Astrocyte (in vitro differentiated cells and primary cell): ENCODE measurements at regions not wholly inside any gene's neighbourhood (a gene's known extent, or its start where the extent isn't known, plus 50 kb on each side); places are given as distances from the start of the nearest gene placed in this dataset.

ENCODE experiments used
- DNase-seq: peaks from one replicate; pipeline ENCODE4 v3.0.0-alpha.2; 2010; ENCODE audit warnings: low read depth
- FAIRE-seq: peaks from 2 replicates; lab custom pipeline; 2011; peaks lifted over from hg19 to GRCh38; lab: Jason Lieb, UNC
- H2AFZ ChIP-seq: 2 replicates; pipeline ENCODE4 v1.6.0; 2012; ENCODE audit warnings: low read depth, low read length, inconsistent platforms
- H3K27ac ChIP-seq: 2 replicates; pipeline ENCODE4 v1.5.1; 2011; ENCODE audit warnings: low read depth, low read length, inconsistent platforms
- H3K27me3 ChIP-seq: 2 replicates; pipeline ENCODE4 v1.6.0; 2011; ENCODE audit warnings: low read length, inconsistent platforms; ENCODE audit not compliant: insufficient read depth
- H3K36me3 ChIP-seq: 2 replicates; pipeline ENCODE4 v1.5.1; 2011; ENCODE audit warnings: low read length, inconsistent platforms; ENCODE audit not compliant: insufficient read depth
- H3K4me1 ChIP-seq: 2 replicates; pipeline ENCODE4 v1.5.1; 2011; ENCODE audit warnings: low read length, inconsistent platforms; ENCODE audit not compliant: insufficient read depth
- H3K4me2 ChIP-seq: 2 replicates; pipeline ENCODE4 v1.6.0; 2012; ENCODE audit warnings: low read length, inconsistent platforms
- H3K4me3 ChIP-seq: 2 replicates; pipeline ENCODE4 v1.5.1; 2011; ENCODE audit warnings: low read depth, mild to moderate bottlenecking, low read length, inconsistent platforms; ENCODE audit not compliant: insufficient read depth
- H3K79me2 ChIP-seq: 2 replicates; pipeline ENCODE4 v1.6.0; 2012; ENCODE audit warnings: mild to moderate bottlenecking, low read length, inconsistent platforms; ENCODE audit not compliant: insufficient read depth
- H3K9ac ChIP-seq: 2 replicates; pipeline ENCODE4 v1.6.0; 2012; ENCODE audit warnings: mild to moderate bottlenecking, low read length, inconsistent platforms
- H3K9me3 ChIP-seq: 2 replicates; pipeline ENCODE4 v1.5.1; 2012; ENCODE audit warnings: low read depth, mild to moderate bottlenecking, low read length, inconsistent platforms; ENCODE audit not compliant: insufficient read depth
- H4K20me1 ChIP-seq: 2 replicates; pipeline ENCODE4 v1.6.0; 2012; ENCODE audit warnings: low read length, inconsistent platforms; ENCODE audit not compliant: insufficient read depth
- H3K27ac Mint-ChIP-seq: one replicate; pipeline ENCODE4 v1.8.0; 2021; ENCODE audit warnings: mild to moderate bottlenecking, mixed read lengths; ENCODE audit not compliant: unreplicated experiment
- H3K27me3 Mint-ChIP-seq: one replicate; pipeline ENCODE4 v1.8.0; 2021; ENCODE audit warnings: low read depth, mixed read lengths; ENCODE audit not compliant: unreplicated experiment
- H3K36me3 Mint-ChIP-seq: one replicate; pipeline ENCODE4 v1.8.0; 2021; ENCODE audit warnings: low read depth, mixed read lengths; ENCODE audit not compliant: unreplicated experiment
- H3K4me1 Mint-ChIP-seq: one replicate; pipeline ENCODE4 v1.8.0; 2021; ENCODE audit warnings: low read depth, mixed read lengths; ENCODE audit not compliant: unreplicated experiment
- H3K4me3 Mint-ChIP-seq: one replicate; pipeline ENCODE4 v1.8.0; 2021; ENCODE audit warnings: mild to moderate bottlenecking, moderate library complexity, mixed read lengths; ENCODE audit not compliant: unreplicated experiment
- H3K9me3 Mint-ChIP-seq: one replicate; pipeline ENCODE4 v1.8.0; 2021; ENCODE audit warnings: mild to moderate bottlenecking, mixed read lengths; ENCODE audit not compliant: unreplicated experiment
- CTCF ChIP-seq: IDR thresholded peaks from 2 replicates; pipeline ENCODE4 v1.5.1; 2011; ENCODE audit warnings: low read depth, mild to moderate bottlenecking, inconsistent platforms, low read length, moderate library complexity; ENCODE audit not compliant: insufficient read depth
- EZH2 ChIP-seq: IDR thresholded peaks from 2 replicates; pipeline ENCODE4 v1.6.1; 2012; ENCODE audit warnings: mild to moderate bottlenecking, low read length, inconsistent platforms; ENCODE audit not compliant: insufficient read depth

- Mint-ChIP-seq H3K4me1 (peaks cover 11% of the 10 kb centered on the region), H3K36me3 (no peaks in the 10 kb centered on the region), H3K9me3 (peaks cover 9% of the 10 kb centered on the region), H3K27ac (peak overlapping the region; percentile 85), H3K27me3 (peaks cover 8% of the 10 kb centered on the region), H3K4me3 (no peak overlapping the region)
- TF ChIP-seq EZH2 (no peak), CTCF (no peak)
- no peak overlapping the region for H3K27ac ChIP-seq
- H3K4me2 ChIP-seq, result no peak overlapping the region
- peak overlapping the region; percentile 46 for H2AFZ ChIP-seq
- peaks cover 5% of the 10 kb centered on the region for H3K27me3 ChIP-seq
- no peak overlapping the region for H3K9ac ChIP-seq
- H3K4me3 ChIP-seq, result no peak overlapping the region
- H3K36me3 ChIP-seq, result no peaks in the 10 kb centered on the region
- no peaks in the 10 kb centered on the region for H3K79me2 ChIP-seq
- no peaks in the 10 kb centered on the region for H4K20me1 ChIP-seq
- H3K9me3 ChIP-seq, result no peaks in the 10 kb centered on the region
- FAIRE-seq (no peak), DNase-seq (peak; percentile 4)
- H3K4me1 ChIP-seq, result no peaks in the 10 kb centered on the region
Measured at GRCh38 chr1:38541223-38541622, 318.3 kb downstream of the RRAGC start.

DNA sequence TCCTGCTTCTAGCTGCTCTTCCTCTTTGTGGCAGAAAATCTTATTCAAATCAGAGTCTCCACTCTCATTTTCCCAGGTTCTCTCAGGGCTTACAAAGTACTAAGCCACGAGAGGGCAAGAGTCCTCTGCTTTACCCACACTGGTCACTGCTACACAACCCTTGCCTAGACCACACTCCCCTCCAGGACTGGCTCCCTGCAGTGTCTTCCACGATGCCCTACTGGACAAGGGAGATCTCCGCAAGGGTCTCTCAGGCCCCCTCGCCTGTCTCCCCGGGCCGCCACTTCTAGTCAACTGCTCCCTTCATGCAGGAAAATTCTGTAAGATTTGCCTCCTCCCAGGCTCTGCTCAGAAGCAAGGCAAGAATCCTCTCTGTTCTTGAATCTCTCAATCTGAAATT lies 319.6 kb downstream of the RRAGC start:
- Histone ChIP-seq H3K27me3 (no peaks in the 10 kb centered on the region), H3K4me1 (no peaks in the 10 kb centered on the region), H3K36me3 (no peaks in the 10 kb centered on the region), H4K20me1 (no peaks in the 10 kb centered on the region), H2AFZ (no peak overlapping the region), H3K9me3 (no peaks in the 10 kb centered on the region), H3K9ac (no peak overlapping the region), H3K4me3 (no peak overlapping the region), H3K4me2 (no peak overlapping the region), H3K27ac (no peak overlapping the region), H3K79me2 (no peaks in the 10 kb centered on the region)
- H3K27me3 Mint-ChIP-seq, result peaks cover 8% of the 10 kb centered on the region
- no peak for FAIRE-seq
- peaks cover 11% of the 10 kb centered on the region for H3K9me3 Mint-ChIP-seq
- peaks cover 10% of the 10 kb centered on the region for H3K4me1 Mint-ChIP-seq
- no peak overlapping the region for H3K4me3 Mint-ChIP-seq
- H3K36me3 Mint-ChIP-seq, result no peaks in the 10 kb centered on the region
- no peak for DNase-seq
- no peak for TF ChIP-seq EZH2
- H3K27ac Mint-ChIP-seq, result no peak overlapping the region

- H3K4me3 ChIP-seq, result no peak overlapping the region
- no peaks in the 10 kb centered on the region for H3K27me3 ChIP-seq
- Mint-ChIP-seq H3K36me3 (no peaks in the 10 kb centered on the region), H3K27ac (no peak overlapping the region), H3K27me3 (peaks cover 10% of the 10 kb centered on the region), H3K4me3 (no peak overlapping the region), H3K4me1 (peaks cover 11% of the 10 kb centered on the region), H3K9me3 (peaks cover 8% of the 10 kb centered on the region)
- no peak overlapping the region for H2AFZ ChIP-seq
- H3K27ac ChIP-seq, result no peak overlapping the region
- no peaks in the 10 kb centered on the region for H3K4me1 ChIP-seq
- no peak overlapping the region for H3K4me2 ChIP-seq
- no peaks in the 10 kb centered on the region for H3K9me3 ChIP-seq
- H3K79me2 ChIP-seq, result no peaks in the 10 kb centered on the region
- DNase-seq (no peak), FAIRE-seq (no peak)
- TF ChIP-seq EZH2 (no peak), CTCF (no peak)
- no peak overlapping the region for H3K9ac ChIP-seq
- no peaks in the 10 kb centered on the region for H3K36me3 ChIP-seq
- H4K20me1 ChIP-seq, result no peaks in the 10 kb centered on the region
Measured at GRCh38 chr1:38538834-38539233, 320.7 kb downstream of the RRAGC start.
